ENCODE measurements at regions not wholly inside any gene's neighbourhood (a gene's known extent, or its start where the extent isn't known, plus 50 kb on each side); places are given as distances from the start of the nearest gene placed in this dataset.

GRCh38 chr12:88802096-88802706 is 221.9 kb upstream of the KITLG start:
- DNase-seq = no peak

- no peak for DNase-seq
These were observed 221.2 kb upstream of the KITLG start for GRCh38 chr12:88801227-88802095.

- DNase-seq = no peak
These were observed 212.8 kb upstream of the KITLG start for GRCh38 chr12:88793096-88793495.

- no peak for DNase-seq
These were observed 210.0 kb upstream of the KITLG start for GRCh38 chr12:88790231-88790630.

- DNase-seq = no peak
These were observed 203.9 kb upstream of the KITLG start for GRCh38 chr12:88784166-88784565.

GRCh38 chr12:88782351-88782750 is 202.1 kb upstream of the KITLG start:
- DNase-seq = no peak

GRCh38 chr12:88781909-88782308 is 201.6 kb upstream of the KITLG start:
- no peak for DNase-seq

GRCh38 chr12:88778064-88778463 is 197.8 kb upstream of the KITLG start:
- DNase-seq = no peak

- no peak for DNase-seq
These were observed 195.5 kb upstream of the KITLG start for GRCh38 chr12:88775742-88776151.

- no peak for DNase-seq
These were observed 187.4 kb upstream of the KITLG start for GRCh38 chr12:88767699-88768098.

- DNase-seq = no peak
These were observed 184.7 kb upstream of the KITLG start for GRCh38 chr12:88764781-88765480.

- DNase-seq = no peak
These were observed 183.3 kb upstream of the KITLG start for GRCh38 chr12:88763536-88764100.

- no peak for DNase-seq
These were observed 177.9 kb upstream of the KITLG start for GRCh38 chr12:88758176-88758575.

- DNase-seq = no peak
These were observed 176.6 kb upstream of the KITLG start for GRCh38 chr12:88756917-88757316.

GRCh38 chr12:88756153-88756552 is 175.9 kb upstream of the KITLG start:
- no peak for DNase-seq

- no peak for DNase-seq
These were observed 173.4 kb upstream of the KITLG start for GRCh38 chr12:88753707-88754106.

- DNase-seq = no peak
These were observed 172.8 kb upstream of the KITLG start for GRCh38 chr12:88753066-88753465.

GRCh38 chr12:88752183-88752582 is 171.9 kb upstream of the KITLG start:
- no peak for DNase-seq

- DNase-seq = no peak
These were observed 170.7 kb upstream of the KITLG start for GRCh38 chr12:88750867-88751543.

GRCh38 chr12:88746386-88746785 is 166.1 kb upstream of the KITLG start:
- DNase-seq = no peak

- no peak for DNase-seq
These were observed 163.8 kb upstream of the KITLG start for GRCh38 chr12:88743946-88744685.

- no peak for DNase-seq
These were observed 157.7 kb upstream of the KITLG start for GRCh38 chr12:88737838-88738472.
